IPS DF 19.7 (cell line): ENCODE measurements at regions not wholly inside any gene's neighbourhood (a gene's known extent, or its start where the extent isn't known, plus 50 kb on each side); places are given as distances from the start of the nearest gene placed in this dataset.
A peak's percentile ranks its signal among the peaks of the same experiment; 100 is the strongest.
"Not testable (repeated sequence)": the region's sequence is repeated elsewhere in the genome, so short reads cannot be mapped to it uniquely, and the experiment has no call there.

Source experiments
- DNase-seq: peaks from one replicate; pipeline ENCODE4 v3.0.0-alpha.2; 2013; ENCODE audit warnings: low read depth, low spot score

GRCh38 chr9:72471096-72471495, 50.3 kb upstream of the TMC1 start:
- no peak for DNase-seq

GRCh38 chr9:72467766-72468738, 53.4 kb upstream of the TMC1 start:
- no peak for DNase-seq

GRCh38 chr9:72465593-72465984, 55.8 kb upstream of the TMC1 start:
- DNase-seq: no peak

- no peak for DNase-seq
These were observed 56.4 kb upstream of the TMC1 start for GRCh38 chr9:72464857-72465592.

GRCh38 chr9:72462340-72462739, 59.1 kb upstream of the TMC1 start:
- DNase-seq: no peak

GRCh38 chr9:72460342-72461312, 60.8 kb upstream of the TMC1 start:
- no peak for DNase-seq

- DNase-seq: no peak
These were observed 62.1 kb upstream of the TMC1 start for GRCh38 chr9:72459308-72459707.

- DNase-seq: no peak
These were observed 63.3 kb upstream of the TMC1 start for GRCh38 chr9:72458153-72458552.

GRCh38 chr9:72457366-72457765, 64.0 kb upstream of the TMC1 start:
- DNase-seq: no peak

GRCh38 chr9:72454871-72455491, 66.4 kb upstream of the TMC1 start:
- DNase-seq: no peak

- no peak for DNase-seq
These were observed 67.6 kb upstream of the TMC1 start for GRCh38 chr9:72453797-72454196.

GRCh38 chr9:72446241-72446640, 75.2 kb upstream of the TMC1 start:
- DNase-seq: not testable (repeated sequence)

GRCh38 chr9:72445306-72445995, 76.0 kb upstream of the TMC1 start:
- no peak for DNase-seq

- no peak for DNase-seq
These were observed 77.0 kb upstream of the TMC1 start for GRCh38 chr9:72444435-72444834.

- DNase-seq: no peak
These were observed 77.6 kb upstream of the TMC1 start for GRCh38 chr9:72443855-72444254.

- DNase-seq: peak; percentile 23
These were observed 77.0 kb upstream of the ZFAND5 start for GRCh38 chr9:72441848-72442607.

GRCh38 chr9:72440992-72441847, 76.2 kb upstream of the ZFAND5 start:
- no peak for DNase-seq

- no peak for DNase-seq
These were observed 75.4 kb upstream of the ZFAND5 start for GRCh38 chr9:72440378-72440777.
